ENCODE measurements at regions not wholly inside any gene's neighbourhood (a gene's known extent, or its start where the extent isn't known, plus 50 kb on each side); places are given as distances from the start of the nearest gene placed in this dataset.
"Not testable (repeated sequence)": the region's sequence is repeated elsewhere in the genome, so short reads cannot be mapped to it uniquely, and the experiment has no call there.

DNA sequence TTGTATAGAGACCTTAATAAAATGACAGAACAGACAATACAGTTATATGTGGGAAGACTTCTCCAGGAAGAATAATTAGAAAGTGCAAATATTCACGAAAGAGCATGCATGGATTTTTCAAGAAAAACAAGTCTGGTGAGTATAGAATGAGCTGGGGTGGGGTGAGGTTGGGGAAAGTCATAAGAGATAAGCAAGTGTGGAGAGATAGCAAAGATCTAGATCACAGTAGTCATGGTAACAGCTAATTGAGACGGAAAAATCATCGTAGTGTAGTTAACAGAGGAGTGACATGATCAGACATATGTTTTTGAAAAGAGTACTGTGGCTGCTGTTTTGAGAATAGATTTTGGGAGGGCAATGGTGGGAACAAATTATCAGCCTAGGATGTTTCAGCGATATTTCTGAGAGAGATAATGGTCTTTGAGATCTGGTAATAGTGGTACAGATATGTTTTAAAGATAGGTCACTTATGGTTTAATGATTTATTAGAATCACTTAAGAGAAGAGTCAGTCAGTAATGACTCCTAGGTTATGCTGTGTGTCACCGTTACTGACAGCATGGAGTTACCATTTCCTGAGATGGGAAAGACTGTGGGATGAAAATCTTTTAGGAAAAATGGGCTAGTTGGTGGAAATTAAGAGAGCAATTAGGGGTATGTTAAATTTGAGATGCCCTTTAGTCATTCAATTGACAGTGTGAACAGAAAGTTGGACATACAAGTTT is 248.5 kb upstream of the SLC8A1 start:
- no peak for DNase-seq (ENCODE audit: low read depth)

DNA sequence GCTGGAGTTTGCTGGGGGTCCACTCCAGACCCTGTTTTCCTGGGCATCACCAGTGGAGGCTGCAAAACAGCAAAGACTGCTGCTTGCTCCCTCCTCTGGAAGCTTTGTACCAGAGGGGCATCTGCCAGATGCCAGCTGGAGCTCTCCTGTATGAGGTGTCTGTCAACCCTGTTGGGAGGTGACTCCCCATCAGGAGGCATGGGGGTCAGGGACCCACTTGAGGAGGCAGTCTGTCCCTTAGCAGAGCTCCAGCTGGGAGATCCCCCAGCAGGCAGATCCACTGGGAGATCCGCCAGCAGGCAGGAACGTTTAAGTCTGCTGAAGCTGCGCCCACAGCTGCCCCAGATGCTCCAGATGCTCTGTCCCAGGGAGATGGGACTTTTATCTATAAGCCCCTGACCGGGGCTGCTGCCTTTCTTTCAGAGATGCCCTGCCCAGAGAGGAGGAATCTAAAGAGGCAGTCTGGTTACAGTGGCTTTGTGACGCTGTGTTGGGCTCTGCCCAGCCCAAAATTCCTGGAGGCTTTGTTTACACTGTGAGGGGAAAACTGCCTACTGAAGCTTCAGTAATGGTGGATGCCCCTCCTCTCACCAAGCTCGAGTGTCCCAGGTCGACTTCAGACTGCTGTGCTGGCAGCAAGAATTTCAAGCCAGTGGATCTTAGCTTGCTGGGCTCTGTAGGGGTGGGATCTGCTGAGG is 260.5 kb upstream of the SLC8A1 start:
- not testable (repeated sequence) for DNase-seq (ENCODE audit: low read depth)

DNA sequence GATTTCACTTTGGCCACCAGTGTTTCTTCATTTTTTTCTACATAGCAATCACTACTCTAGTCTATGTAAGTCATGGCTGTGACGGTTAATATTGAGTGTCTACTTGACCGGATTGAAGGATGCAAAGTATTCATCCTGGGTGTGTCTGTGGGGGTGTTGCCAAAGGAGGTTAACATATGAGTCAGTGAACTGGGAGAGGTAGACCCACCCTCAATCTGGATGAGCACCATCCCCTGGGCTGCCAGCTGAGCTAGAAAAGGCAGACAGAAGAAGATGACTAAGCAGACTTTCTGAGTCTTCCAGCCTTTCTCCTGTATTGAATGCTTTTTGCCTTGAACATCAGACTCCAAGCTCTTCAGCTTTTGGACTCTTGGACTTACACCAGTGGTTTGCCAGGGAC is 265.0 kb upstream of the SLC8A1 start:
- no peak for DNase-seq (ENCODE audit: low read depth)

DNA sequence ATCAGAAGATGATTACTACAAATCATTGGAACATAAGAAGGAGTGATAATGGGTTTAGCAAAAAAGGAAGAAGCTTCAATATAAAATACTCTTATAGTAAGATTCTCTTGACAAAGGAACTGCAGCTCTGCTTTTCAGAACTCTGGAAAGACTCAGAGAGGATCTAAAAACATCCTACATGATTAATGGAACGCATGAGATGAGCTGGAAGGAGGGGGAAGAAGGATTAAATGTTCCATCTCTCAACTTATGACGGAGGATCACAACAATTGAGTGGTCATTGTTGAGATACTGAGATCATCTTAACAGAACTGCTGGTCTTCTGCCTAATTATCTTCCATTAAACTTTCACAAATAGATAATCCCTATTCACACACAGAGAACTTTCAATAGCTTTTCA is 267.5 kb upstream of the SLC8A1 start:
- no peak for DNase-seq (ENCODE audit: low read depth)

DNA sequence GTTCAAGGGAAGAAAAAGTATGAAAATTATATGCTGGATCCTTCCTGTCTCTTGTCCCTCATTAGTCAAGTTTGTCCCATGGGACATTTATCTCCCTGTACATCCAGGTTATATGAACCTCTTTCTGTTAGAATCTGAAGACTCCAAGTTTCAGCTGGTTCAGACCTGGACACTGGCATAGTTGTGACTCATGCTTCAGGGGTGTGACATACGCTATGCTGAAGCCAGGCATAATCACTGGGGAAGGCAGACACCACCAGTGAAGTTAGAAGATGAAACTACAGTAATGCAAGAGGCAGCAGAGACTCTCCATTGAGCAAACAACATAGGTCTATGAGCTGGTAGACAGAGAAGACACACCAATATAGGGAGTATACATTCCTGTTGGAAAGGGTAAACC is 269.7 kb upstream of the SLC8A1 start:
- no peak for DNase-seq (ENCODE audit: low read depth)

DNA sequence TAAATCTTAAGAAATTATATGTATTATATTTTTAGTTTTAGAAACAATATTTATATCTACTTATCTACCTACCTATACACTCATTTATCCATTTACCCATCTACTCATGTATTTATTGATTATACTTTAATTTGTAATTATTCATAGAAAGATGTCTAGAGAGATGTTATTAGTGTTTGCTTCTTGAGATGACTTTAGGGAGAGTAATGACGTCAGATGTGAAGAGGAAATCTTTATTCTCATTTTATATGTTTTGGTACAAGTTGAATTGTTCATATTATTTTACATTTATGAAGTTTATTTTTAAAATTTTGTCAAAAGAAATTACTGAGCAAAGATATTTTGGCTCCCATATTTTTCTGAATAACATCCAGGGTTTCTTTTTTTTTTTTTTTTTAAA is 271.3 kb upstream of the SLC8A1 start:
- DNase-seq (ENCODE audit: low read depth) = no peak

DNA sequence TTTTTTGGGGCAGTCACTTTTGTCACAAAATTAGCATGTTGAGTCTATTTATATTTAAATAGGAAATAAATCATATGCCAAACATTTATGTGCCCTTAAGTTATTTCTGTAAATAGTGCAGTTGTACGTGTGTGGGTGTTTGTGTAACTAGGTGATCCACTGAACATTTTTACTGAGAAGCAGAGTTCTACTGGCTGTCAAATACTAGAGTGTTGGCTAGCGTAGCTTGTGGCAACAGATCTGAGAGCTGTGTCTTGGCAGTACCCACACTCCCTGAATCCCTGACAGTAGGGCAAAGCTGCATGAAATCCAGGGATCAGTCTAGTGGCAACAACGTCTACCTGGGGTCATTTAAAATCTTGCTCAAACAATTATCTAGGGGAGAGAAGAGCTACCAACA is 273.1 kb upstream of the SLC8A1 start:
- DNase-seq (ENCODE audit: low read depth) = no peak

DNA sequence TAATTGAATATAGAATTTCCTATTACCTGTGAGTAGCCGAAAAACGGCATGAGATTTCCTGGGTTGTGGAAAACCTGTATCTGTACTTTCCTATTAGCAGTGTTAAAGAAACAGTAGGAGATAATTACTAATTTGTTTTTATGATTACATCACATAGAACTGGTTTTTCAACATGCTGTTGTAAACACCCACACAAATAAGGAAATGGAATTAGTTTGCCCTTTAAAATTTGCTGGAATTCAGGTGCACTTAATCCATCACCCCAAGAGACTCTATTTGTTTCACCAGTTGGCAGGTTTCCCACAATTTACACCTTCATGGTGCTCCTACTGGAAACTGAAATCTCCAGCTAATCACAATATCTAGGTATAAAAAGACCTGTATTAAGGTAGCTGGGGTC is 274.1 kb upstream of the SLC8A1 start:
- DNase-seq (ENCODE audit: low read depth) = no peak

DNA sequence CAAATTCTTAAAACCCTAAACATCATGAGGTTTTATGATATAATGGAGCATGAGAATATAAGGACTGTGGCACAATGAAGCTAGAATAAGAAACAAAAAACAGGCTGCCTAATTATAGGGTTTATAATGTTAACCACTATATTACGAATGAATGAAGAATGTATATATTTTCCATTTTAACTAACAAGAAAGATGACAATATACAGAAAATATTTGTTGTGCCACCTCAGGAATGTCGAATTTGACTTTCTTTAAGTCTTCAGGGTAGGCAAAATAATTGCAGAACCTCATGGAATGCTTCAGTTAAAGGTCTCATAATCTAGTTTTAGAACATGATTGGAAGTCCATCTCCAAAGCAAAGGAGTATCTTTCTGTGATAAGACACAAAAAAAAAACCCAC is 282.9 kb upstream of the SLC8A1 start:
- DNase-seq (ENCODE audit: low read depth) = no peak

DNA sequence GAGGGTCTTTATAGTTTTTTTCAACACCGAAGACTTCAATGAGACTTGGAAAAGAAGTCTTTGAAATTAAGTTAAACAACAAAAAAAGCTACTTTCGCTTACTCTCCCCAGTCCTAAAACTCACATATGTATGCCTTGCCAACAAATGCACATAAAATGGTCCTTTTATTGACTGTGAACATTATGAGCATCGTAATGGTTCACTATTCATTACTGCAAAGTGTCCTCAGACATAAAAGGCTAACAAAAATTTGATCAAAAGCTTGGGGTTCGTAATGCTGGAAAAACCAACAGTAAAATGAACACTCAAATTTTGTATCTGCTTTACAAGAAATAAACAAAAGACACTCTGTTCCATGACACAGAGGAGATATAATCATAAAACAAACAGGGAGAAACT is 285.3 kb upstream of the SLC8A1 start:
- DNase-seq (ENCODE audit: low read depth) = no peak

DNA sequence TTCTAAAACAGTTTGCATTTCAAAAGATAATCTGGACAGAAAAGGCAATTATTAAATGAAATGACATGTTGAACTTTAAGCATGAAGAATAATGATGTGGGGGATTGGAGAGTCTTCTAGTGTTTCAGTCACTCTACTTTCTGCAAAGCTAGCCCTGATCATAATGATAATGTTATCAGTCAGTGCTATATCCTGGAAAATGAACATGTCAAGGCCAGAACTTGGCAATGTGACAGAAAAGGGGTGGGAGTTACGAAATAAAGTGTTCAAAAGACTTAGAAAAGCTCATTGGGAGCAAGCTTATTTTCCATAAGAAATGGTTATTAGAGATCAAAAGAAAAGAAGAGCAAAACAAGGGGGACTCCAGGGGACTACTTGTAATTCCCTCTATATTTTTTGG is 288.5 kb upstream of the SLC8A1 start:
- DNase-seq (ENCODE audit: low read depth) = no peak

DNA sequence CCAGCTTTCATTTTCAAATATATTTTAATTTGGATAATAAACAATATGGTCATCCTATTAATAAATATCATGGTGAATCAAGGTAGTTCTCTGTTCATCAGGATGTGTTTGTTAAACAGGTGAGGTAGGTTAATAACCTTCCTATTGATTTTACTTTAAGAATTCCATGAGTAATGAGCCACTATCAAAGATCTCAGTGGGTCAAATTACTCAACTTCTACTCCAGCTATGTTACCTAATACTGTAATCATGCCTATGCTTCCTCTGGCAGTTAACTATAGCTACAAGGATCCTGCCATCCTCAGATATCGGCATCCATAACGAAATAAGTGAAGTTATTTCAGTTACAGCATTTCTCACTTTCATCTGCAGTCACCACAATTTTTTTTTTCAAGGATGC is 289.6 kb upstream of the SLC8A1 start:
- DNase-seq (ENCODE audit: low read depth) = no peak

DNA sequence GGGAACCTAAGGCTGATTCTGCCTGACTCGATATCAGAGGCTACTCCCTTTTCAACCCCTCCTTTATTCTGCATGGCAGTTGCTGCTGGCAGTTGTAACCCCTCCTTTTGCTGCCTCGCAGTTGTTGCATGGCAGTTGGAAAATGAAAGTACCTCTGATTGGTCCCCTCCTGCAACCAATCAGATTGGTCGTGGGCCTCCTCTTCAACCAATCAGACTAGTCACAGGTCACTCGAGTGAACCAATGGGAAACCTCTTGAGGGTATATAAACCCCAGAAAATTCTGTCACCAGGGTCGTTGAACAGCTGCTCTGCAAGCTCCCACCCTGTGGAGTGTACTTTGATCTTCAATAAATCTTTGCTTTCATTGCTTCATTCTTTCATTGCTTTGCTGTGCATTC is 294.3 kb upstream of the SLC8A1 start:
- no peak for DNase-seq (ENCODE audit: low read depth)

DNA sequence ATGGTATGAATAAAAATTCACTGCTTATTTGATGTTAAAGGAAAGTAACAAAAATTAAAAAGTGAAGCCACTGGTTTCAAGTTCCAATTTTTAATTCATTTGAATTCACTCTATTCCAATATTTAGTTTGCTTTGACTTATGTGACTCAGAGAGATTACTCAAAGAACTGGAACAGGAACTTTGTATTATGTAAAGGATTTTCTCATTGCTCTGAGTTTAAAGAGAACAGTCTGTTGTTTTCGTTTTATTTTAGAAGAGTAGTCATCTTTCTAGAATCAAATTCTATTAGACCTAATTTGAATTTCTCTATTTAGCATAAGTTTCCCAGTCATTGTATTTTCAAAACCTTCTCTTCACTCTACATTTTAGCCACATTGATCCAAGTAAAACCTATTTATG is 300.1 kb upstream of the SLC8A1 start:
- DNase-seq (ENCODE audit: low read depth) = no peak

DNA sequence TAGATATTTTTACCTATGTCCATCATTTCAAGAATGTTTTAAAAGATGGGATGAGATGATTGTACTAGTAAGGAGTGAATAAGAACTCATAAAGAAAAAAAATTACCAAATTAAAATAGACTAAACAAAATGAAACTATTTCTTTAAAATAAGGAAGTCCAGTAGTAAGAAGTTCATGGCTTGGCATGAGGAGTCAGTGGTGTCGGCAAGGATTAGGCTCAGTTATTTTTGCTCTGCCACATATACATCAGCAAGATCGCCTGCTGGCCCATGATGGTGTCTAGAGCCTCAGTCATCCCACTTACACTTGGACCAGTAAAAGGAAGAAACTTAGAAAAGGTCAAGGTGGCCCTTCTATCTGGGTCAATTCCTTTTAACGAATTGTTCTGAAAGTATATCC is 300.9 kb upstream of the SLC8A1 start:
- no peak for DNase-seq (ENCODE audit: low read depth)

DNA sequence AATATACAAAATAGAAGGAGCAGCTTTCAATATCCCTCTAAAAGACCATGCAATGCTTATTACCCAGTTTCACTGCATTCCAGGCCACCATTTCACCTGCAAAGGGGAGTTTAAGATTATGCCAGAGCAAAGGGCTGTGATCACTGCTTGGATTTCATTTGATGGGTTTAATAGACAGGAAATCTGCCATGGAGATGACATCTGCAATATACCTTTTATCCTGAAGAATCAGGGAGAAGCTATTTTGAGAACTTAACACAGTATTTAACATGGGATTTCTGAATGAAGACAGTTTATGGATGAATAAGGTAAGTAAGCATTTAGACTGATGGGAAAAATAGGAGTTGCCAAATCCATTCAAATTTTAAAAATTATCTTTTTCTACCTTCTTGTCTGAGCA is 303.0 kb upstream of the SLC8A1 start:
- DNase-seq (ENCODE audit: low read depth) = no peak

DNA sequence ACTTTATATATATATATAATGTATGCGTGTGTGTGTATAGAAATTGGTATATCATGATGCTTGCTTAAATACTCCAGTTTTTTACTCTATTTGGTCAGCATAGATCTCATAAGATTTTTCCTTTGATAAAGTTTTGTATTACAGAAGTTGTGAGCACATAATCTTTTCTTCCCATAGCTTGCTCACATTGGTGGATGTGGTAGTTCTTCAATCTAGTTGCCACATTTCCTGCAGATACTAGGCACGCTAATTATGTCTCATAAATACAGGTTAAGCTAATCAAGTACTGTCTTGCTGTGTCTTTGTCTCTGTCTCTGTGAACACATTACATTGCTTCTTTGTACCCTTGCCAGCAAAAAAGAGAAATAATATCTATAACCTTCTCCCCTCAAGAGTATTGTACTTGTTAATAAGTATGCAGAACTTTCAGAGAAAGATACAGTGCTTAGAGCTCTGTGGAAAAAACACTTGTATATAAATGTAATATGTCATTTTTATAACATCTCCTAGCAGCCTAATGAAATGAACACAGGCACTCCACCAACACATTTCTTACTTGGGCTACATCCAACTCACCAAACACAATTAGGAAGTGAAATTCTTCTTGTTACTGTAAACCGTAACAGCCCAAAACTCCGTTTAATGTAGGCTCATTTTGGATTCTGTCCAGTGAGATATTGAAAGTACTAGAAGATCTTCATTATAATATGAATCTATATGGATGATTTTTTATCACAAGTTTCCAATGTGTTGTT is 306.7 kb upstream of the SLC8A1 start:
- DNase-seq (ENCODE audit: low read depth) = no peak

DNA sequence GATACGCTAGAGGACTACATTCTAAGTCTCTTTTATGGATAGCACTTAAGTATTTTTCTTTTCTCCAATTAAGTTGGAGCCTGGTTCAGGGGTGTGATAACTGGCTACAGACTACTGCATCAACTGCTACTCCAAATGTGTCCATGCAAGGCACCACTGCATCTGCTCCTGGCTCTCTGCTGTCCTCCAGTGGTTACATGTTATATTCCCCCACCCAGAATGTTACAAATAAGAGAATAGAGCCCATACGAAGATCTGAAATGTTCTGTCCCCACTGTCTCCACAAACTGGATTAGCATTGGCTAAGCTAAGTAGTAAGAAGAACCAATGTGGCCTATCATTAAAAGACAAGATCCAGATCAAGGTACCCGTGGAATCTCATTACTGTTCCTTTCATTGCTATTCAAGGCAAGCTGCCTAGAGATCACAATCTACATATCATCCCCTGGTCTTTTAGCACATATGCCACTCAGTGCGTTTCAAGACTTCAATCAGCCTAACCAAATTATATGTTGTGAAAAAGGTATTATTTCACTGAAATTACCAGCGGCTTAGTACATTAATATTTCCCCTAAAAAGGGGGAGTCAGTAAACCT is 308.3 kb upstream of the SLC8A1 start:
- no peak for DNase-seq (ENCODE audit: low read depth)

DNA sequence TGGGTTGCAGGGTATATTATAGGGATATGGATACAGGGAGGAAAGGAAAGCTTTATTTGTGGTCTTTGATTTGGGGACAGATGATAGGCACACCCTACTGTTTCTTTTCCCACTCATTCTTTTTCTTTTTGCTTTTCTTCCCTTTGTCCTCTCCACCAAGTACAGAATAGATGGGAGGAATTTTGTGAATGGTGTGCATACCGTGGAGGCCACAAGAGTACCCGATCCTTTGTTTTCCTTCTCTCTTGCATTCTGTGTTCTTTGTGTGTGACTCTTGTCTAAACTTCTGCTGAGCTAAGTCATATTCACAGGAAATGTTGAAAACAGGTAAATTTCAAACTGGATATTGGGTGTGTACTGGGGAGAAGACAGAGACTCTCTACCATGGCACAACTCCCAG is 321.4 kb upstream of the SLC8A1 start:
- DNase-seq (ENCODE audit: low read depth) = no peak

DNA sequence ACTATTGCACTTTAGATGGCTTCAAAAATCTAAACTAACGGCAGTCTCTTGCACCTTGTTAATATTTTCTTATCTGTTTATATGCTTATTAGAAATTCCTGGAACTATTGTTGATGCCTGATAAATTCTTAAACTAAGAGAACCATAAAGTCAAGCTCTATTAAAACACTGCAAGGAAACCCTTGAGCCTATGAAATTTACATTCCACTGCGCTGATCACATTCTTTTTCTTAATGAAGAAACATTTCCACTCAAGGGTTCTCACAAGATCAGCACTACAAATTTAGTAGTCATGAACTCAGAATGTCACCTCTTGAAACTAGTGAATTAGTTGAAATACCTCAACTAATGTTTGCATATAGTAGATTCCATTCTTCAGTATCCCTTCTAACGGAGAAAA is 331.8 kb upstream of the SLC8A1 start:
- DNase-seq (ENCODE audit: low read depth) = no peak

DNA sequence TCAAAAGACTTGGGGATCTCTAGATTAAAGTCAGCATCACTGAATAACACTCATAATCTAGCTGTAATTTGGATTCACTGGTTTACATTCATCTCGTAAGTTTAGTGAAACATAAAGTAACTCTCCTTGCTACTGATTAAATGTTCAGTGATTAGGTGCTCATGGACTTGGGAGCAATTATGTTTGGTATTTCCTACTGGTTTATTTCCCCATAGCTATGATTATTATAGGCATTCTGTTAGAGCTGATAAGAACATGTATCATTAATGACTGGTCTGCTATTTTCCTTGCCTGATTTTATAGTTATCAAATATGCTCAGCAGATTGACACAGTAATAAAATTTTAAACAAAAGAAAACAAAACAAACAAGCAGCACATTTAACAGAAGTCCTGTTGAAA is 334.7 kb upstream of the SLC8A1 start:
- no peak for DNase-seq (ENCODE audit: low read depth)

DNA sequence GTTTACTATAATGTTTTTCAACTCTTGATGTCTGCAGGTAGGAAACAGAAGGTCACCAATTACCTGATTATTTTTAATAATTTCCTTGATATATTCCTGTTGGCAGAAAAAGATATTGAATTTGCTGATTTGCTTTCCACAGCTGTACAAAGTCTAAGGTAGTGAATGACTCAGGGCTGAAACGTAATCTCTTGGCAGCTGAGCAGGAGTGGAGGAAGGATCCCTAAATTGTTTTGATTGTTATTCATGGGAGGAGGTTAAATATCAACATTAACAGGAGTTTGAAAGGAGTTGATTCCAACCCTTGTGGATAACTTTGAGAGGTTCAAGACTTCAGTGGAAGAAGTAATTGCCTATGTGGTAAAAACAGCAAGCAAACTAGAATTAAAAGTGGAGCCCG is 345.2 kb upstream of the SLC8A1 start:
- DNase-seq (ENCODE audit: low read depth) = no peak

DNA sequence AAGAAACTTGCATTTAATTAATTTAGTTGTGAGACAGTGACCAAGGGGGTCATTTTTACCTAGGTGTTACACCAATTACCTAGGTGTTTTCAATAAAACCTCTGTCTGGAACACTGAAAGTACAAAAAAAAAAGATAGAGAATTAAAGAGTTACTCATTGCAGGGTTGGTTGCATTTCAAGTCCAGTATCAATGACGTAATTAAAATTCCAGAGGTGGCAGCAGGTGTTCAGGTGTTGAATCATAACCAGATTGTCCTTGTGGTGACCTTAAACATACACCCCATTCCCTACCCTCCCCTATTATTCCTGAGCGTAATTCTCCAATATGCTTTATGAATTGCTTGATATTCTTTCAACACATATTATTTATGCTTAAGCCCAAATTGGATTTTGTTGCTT is 352.0 kb upstream of the SLC8A1 start:
- no peak for DNase-seq (ENCODE audit: low read depth)
